A673 (cell line): ENCODE measurements at regions not wholly inside any gene's neighbourhood (a gene's known extent, or its start where the extent isn't known, plus 50 kb on each side); places are given as distances from the start of the nearest gene placed in this dataset.

Source experiments
- EZH2 ChIP-seq: fragments of 200-600 bp; sonication (generic); IDR thresholded peaks from 2 replicates; pipeline ENCODE4 v1.6.1; 2017; ENCODE audit warnings: borderline replicate concordance, low read depth, mild to moderate bottlenecking, mixed read lengths, antibody characterized with exemption, low read length; ENCODE audit not compliant: poor library complexity, severe bottlenecking
- TF ChIP-seq, protein P1 (sequence below): fragments of 300-800, 200-600 bp; sonication (generic); conservative IDR thresholded peaks from 2 replicates; pipeline ENCODE4 v1.5.1; 2017; ENCODE audit warnings: low read depth, mild to moderate bottlenecking, antibody characterized with exemption, low read length, moderate library complexity, mixed read lengths

DNA sequence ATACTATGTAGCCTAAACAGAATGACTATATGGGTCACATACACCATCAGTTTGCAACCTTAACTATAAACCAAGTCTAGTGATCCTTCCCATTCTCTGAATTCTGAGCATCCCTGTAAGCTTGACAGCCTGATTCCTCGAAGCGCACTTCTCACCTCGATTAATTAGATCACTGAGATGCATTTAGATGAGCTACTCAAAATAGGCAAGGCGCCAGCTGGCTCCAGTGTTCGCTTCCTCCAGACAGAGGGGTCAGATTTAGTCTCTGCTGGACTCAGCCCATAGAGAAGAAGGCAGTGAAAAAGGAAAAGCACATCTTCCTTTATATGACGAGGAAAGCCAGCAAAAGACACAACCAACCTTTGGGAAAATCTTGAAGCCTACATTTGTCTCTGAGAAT is 371.5 kb downstream of the MLLT3 start:
- no peak for TF ChIP-seq EZH2
- TF ChIP-seq, protein P1, sequence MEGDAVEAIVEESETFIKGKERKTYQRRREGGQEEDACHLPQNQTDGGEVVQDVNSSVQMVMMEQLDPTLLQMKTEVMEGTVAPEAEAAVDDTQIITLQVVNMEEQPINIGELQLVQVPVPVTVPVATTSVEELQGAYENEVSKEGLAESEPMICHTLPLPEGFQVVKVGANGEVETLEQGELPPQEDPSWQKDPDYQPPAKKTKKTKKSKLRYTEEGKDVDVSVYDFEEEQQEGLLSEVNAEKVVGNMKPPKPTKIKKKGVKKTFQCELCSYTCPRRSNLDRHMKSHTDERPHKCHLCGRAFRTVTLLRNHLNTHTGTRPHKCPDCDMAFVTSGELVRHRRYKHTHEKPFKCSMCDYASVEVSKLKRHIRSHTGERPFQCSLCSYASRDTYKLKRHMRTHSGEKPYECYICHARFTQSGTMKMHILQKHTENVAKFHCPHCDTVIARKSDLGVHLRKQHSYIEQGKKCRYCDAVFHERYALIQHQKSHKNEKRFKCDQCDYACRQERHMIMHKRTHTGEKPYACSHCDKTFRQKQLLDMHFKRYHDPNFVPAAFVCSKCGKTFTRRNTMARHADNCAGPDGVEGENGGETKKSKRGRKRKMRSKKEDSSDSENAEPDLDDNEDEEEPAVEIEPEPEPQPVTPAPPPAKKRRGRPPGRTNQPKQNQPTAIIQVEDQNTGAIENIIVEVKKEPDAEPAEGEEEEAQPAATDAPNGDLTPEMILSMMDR = no peak
